ENCODE measurements at regions not wholly inside any gene's neighbourhood (a gene's known extent, or its start where the extent isn't known, plus 50 kb on each side); places are given as distances from the start of the nearest gene placed in this dataset.

DNA sequence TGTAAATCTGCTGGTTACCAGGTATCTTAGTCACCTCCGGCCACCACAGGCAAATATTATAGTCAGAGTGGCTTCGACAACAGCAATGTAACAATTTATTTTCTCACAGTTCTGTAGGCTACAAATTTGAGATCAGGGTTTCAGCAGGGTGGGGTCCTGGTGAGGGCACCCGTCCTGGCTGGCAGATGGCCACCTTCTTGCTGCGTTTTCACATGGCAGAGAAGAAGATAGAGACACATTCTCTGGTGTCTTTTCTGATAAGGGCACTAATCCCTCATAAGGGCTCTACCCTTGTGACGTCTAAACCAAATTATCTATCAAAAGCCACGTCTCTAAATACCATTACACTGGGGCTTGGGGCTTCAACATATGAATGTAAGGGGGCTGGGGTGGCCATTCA is 843.2 kb upstream of the FANCL start:
- TF ChIP-seq FOXM1 (IDR thresholded peaks at IDR 0.05; ENCODE audit: borderline replicate concordance) (no peak), SP1 (IDR thresholded peaks at IDR 0.05) (no peak), SUZ12 (IDR thresholded peaks at IDR 0.05) (no peak), FOXA1 (IDR thresholded peaks at IDR 0.05) (no peak), ELF4 (IDR thresholded peaks at IDR 0.05) (no peak), CTBP1 (IDR thresholded peaks at IDR 0.05; ENCODE audit: borderline replicate concordance) (no peak), L3MBTL2 (conservative IDR thresholded peaks at IDR 0.05) (no peak), FOXK2 (IDR thresholded peaks at IDR 0.05) (no peak), BHLHE40 (IDR thresholded peaks at IDR 0.05; ENCODE audit: borderline replicate concordance) (no peak)
- TF ChIP-seq, protein P1, sequence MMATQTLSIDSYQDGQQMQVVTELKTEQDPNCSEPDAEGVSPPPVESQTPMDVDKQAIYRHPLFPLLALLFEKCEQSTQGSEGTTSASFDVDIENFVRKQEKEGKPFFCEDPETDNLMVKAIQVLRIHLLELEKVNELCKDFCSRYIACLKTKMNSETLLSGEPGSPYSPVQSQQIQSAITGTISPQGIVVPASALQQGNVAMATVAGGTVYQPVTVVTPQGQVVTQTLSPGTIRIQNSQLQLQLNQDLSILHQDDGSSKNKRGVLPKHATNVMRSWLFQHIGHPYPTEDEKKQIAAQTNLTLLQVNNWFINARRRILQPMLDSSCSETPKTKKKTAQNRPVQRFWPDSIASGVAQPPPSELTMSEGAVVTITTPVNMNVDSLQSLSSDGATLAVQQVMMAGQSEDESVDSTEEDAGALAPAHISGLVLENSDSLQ (IDR thresholded peaks at IDR 0.05), result no peak

Measured in HEK293T (cell line).